Fibroblast of lung (primary cell): ENCODE measurements at regions not wholly inside any gene's neighbourhood (a gene's known extent, or its start where the extent isn't known, plus 50 kb on each side); places are given as distances from the start of the nearest gene placed in this dataset.

ENCODE experiments used
- CTCF ChIP-seq, 2 donors: IDR thresholded peaks in 1 of 2; conservative IDR thresholded peaks in 1 of 2; 1 replicate in 1 of 2; 2 replicates in 1 of 2; pipeline ENCODE4 v1.5.1; 2011 to 2012; ENCODE audit warnings: low read length in 2 of 2, control low read depth in 1 of 2, inconsistent platforms in 1 of 2, low read depth in 1 of 2, mild to moderate bottlenecking in 1 of 2
- EZH2 ChIP-seq: IDR thresholded peaks from 2 replicates; pipeline ENCODE4 v1.5.1; 2012; ENCODE audit warnings: low read length, control low read depth, mild to moderate bottlenecking; ENCODE audit errors: missing control alignments

DNA sequence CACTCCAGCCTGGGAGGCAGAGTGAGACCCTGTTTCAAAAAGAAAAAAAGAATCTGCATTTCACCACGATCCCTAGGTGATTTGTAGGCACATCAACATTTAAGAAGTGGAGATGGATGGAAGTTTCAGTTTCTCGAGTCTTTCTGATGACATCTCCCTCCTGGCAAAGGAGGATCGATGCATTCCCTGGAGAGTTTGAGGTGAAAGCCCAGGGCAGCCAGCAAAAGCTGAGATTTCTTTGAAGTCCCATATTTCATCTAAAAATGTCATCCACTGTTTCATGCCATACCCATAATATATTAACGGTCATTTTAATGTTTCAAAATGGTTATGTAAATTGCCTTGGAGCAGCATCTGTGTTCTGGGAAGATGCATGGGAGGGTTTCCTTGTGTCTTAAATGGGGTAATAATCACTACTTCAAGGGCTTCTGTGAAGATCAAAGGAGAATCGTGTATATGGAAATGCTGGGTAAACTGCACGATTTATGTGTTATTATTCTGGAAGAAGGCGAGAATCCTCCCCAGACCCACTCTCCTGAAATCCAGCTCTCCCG is 63.4 kb downstream of the KATNIP start:
- TF ChIP-seq CTCF (conservative IDR thresholded peaks at IDR 0.05 in 1 of 2, IDR thresholded peaks at IDR 0.05 in 1 of 2; ENCODE audit: low read depth in 1 of 2, low read length in 2 of 2) (no peak), EZH2 (no peak)
